ENCODE measurements at regions not wholly inside any gene's neighbourhood (a gene's known extent, or its start where the extent isn't known, plus 50 kb on each side); places are given as distances from the start of the nearest gene placed in this dataset.

GRCh38 chr17:33902901-33903449, 352.1 kb upstream of the CCL2 start:
- Histone ChIP-seq H3K9me3 (no peaks in the 10 kb centered on the region), H3K27me3 (peaks cover 4% of the 10 kb centered on the region), H3K36me3 (no peaks in the 10 kb centered on the region), H3K4me3 (no peak overlapping the region), H3K27ac (no peak overlapping the region), H3K4me1 (no peaks in the 10 kb centered on the region)
- WGBS, 2 donors (ENCODE audit: low coverage in 1 of 2), result 20 to 53% methylated on average over 1 of the region's 1 CpG
- in situ Hi-C loops (cut with MboI; ENCODE audit: low pct_ligation_motif_present in 1 of 4, low pct_unique_long_range_greater_than_20kb in 1 of 4, low sequenced_read_pairs in 3 of 4) (no loop called here), intact Hi-C loops (cut with DNase I; ENCODE audit: low total_unique reads) (no loop called here)
- no peak for TF ChIP-seq POLR2A (IDR thresholded peaks at IDR 0.05)
- no peak for TF ChIP-seq POLR2AphosphoS5 (IDR thresholded peaks at IDR 0.05)
- TF ChIP-seq, protein P1, sequence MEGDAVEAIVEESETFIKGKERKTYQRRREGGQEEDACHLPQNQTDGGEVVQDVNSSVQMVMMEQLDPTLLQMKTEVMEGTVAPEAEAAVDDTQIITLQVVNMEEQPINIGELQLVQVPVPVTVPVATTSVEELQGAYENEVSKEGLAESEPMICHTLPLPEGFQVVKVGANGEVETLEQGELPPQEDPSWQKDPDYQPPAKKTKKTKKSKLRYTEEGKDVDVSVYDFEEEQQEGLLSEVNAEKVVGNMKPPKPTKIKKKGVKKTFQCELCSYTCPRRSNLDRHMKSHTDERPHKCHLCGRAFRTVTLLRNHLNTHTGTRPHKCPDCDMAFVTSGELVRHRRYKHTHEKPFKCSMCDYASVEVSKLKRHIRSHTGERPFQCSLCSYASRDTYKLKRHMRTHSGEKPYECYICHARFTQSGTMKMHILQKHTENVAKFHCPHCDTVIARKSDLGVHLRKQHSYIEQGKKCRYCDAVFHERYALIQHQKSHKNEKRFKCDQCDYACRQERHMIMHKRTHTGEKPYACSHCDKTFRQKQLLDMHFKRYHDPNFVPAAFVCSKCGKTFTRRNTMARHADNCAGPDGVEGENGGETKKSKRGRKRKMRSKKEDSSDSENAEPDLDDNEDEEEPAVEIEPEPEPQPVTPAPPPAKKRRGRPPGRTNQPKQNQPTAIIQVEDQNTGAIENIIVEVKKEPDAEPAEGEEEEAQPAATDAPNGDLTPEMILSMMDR (IDR thresholded peaks at IDR 0.05), result no peak
- TF ChIP-seq EP300 (IDR thresholded peaks at IDR 0.05; ENCODE audit: low read depth), result no peak
- no peak for DNase-seq

- no peak overlapping the region for H3K27ac ChIP-seq
- H3K4me3 ChIP-seq, result no peak overlapping the region
Observed at GRCh38 chr17:33904476-33904875, 350.6 kb upstream of the CCL2 start.

DNA sequence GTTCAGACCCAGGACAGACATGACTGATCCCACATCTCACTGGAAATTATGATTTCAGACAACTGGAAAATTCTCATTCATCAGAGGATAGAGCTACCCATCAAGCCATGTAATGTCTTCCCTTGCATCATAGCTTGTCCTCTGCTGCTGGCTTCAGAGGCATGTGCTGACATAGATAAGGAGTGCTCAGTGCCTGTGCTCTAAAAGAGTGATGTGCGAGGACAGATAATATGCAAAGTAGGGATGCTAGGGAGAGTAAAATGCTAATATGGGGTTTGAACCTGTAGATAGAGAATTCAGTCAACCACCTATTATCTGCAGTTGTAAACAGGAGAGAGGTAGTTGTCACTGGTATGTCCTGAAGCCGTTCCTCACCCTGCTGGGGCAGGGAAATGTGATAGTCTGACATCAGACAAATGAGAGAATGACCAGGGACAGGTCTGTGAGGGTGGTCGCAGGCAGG, 349.7 kb upstream of the CCL2 start:
- no peak for DNase-seq
- in situ Hi-C loops (cut with MboI; ENCODE audit: low pct_ligation_motif_present in 1 of 4, low pct_unique_long_range_greater_than_20kb in 1 of 4, low sequenced_read_pairs in 3 of 4) (no loop called here), intact Hi-C loops (cut with DNase I; ENCODE audit: low total_unique reads) (no loop called here)

More at GRCh38 chr17:33904476-33904875, 350.6 kb upstream of the CCL2 start:
- intact Hi-C loops (cut with DNase I; ENCODE audit: low total_unique reads) (no loop called here), in situ Hi-C loops (cut with MboI; ENCODE audit: low pct_ligation_motif_present in 1 of 4, low pct_unique_long_range_greater_than_20kb in 1 of 4, low sequenced_read_pairs in 3 of 4) (no loop called here)
- 73% methylated on average over 4 of the region's 4 CpGs; no CpG with 5 or more reads in 1 of the 2 donors for WGBS, 2 donors (ENCODE audit: low coverage in 1 of 2)
- TF ChIP-seq EP300 (IDR thresholded peaks at IDR 0.05; ENCODE audit: low read depth) (no peak), POLR2AphosphoS5 (IDR thresholded peaks at IDR 0.05) (no peak), POLR2A (IDR thresholded peaks at IDR 0.05) (no peak)
- TF ChIP-seq, protein P1 (IDR thresholded peaks at IDR 0.05), result no peak
- Histone ChIP-seq H3K9me3 (no peaks in the 10 kb centered on the region), H3K36me3 (no peaks in the 10 kb centered on the region), H3K27me3 (peaks cover 4% of the 10 kb centered on the region), H3K4me1 (no peaks in the 10 kb centered on the region)
- no peak for DNase-seq

GRCh38 chr17:33908363-33909064, 346.6 kb upstream of the CCL2 start:
- Histone ChIP-seq H3K9me3 (no peaks in the 10 kb centered on the region), H3K4me3 (no peak overlapping the region), H3K36me3 (no peaks in the 10 kb centered on the region), H3K27me3 (no peaks in the 10 kb centered on the region), H3K27ac (no peak overlapping the region), H3K4me1 (no peaks in the 10 kb centered on the region)
- no peak for DNase-seq
- no peak for TF ChIP-seq POLR2A (IDR thresholded peaks at IDR 0.05)
- TF ChIP-seq, protein P1 (IDR thresholded peaks at IDR 0.05), result no peak
- in situ Hi-C loops (cut with MboI; ENCODE audit: low pct_ligation_motif_present in 1 of 4, low pct_unique_long_range_greater_than_20kb in 1 of 4, low sequenced_read_pairs in 3 of 4), result no loop called here
- intact Hi-C loops (cut with DNase I; ENCODE audit: low total_unique reads), result no loop called here
- 56 to 59% methylated on average over 2 of the region's 2 CpGs for WGBS, 2 donors (ENCODE audit: low coverage in 1 of 2)

More for the DNA sequence above, 349.7 kb upstream of the CCL2 start:
- Histone ChIP-seq H3K9me3 (no peaks in the 10 kb centered on the region), H3K36me3 (no peaks in the 10 kb centered on the region), H3K27ac (no peak overlapping the region), H3K27me3 (peaks cover 4% of the 10 kb centered on the region), H3K4me3 (no peak overlapping the region), H3K4me1 (no peaks in the 10 kb centered on the region)
- 58 to 61% methylated on average over 3 of the region's 3 CpGs for WGBS, 2 donors (ENCODE audit: low coverage in 1 of 2)
- TF ChIP-seq EP300 (IDR thresholded peaks at IDR 0.05; ENCODE audit: low read depth), result no peak
- TF ChIP-seq POLR2AphosphoS5 (IDR thresholded peaks at IDR 0.05), result no peak
- TF ChIP-seq POLR2A (IDR thresholded peaks at IDR 0.05), result no peak
- TF ChIP-seq, protein P1 (IDR thresholded peaks at IDR 0.05), result no peak

All from transverse colon (tissue), 4 donors.